SU-DHL-6 (cell line): ENCODE measurements at regions not wholly inside any gene's neighbourhood (a gene's known extent, or its start where the extent isn't known, plus 50 kb on each side); places are given as distances from the start of the nearest gene placed in this dataset.

Experiments
- H2AFZ ChIP-seq: fragments of 200-600 bp; sonication (generic); 2 replicates; pipeline ENCODE4 v1.6.1; 2014; ENCODE audit warnings: low read depth, mild to moderate bottlenecking, moderate library complexity, mixed read lengths, antibody characterized with exemption, low read length; ENCODE audit not compliant: severe bottlenecking
- H3F3A ChIP-seq: fragments of 200-600 bp; shearing (Covaris generic); 2 replicates; pipeline ENCODE4 v1.6.0; 2016; ENCODE audit warnings: antibody characterized with exemption, mild to moderate bottlenecking; ENCODE audit not compliant: insufficient read depth
- H3K27ac ChIP-seq: fragments of 200-600 bp; sonication (generic); 2 replicates; pipeline ENCODE4 v1.5.1; 2016; ENCODE audit warnings: low read depth, mild to moderate bottlenecking, low read length, moderate library complexity, mixed read lengths
- H3K27me3 ChIP-seq: fragments of 200-600 bp; sonication (generic), shearing (Covaris generic); 2 replicates; pipeline ENCODE4 v1.6.0; 2014; ENCODE audit warnings: mild to moderate bottlenecking, low read length
- H3K36me3 ChIP-seq: fragments of 200-600 bp; sonication (generic); 2 replicates; pipeline ENCODE4 v1.6.1; 2014; ENCODE audit warnings: mild to moderate bottlenecking, low read length, mixed read lengths
- H3K4me2 ChIP-seq: fragments of 300-600, 200-600 bp; shearing (Covaris generic), sonication (generic); 2 replicates; pipeline ENCODE4 v1.6.0; 2014; ENCODE audit warnings: low read length, low read depth, mild to moderate bottlenecking; ENCODE audit not compliant: poor library complexity, severe bottlenecking
- H3K4me3 ChIP-seq: fragments of 200-600 bp; sonication (generic); 2 replicates; pipeline ENCODE4 v1.5.1; 2014; ENCODE audit warnings: antibody characterized with exemption, low read length, mild to moderate bottlenecking, mixed read lengths; ENCODE audit not compliant: insufficient read depth, poor library complexity, severe bottlenecking
- H3K79me2 ChIP-seq: fragments of 200-600 bp; sonication (generic); 2 replicates; pipeline ENCODE4 v1.6.1; 2014; ENCODE audit warnings: mild to moderate bottlenecking, low read length, moderate library complexity; ENCODE audit not compliant: insufficient read depth
- H3K9ac ChIP-seq: fragments of 200-600 bp; sonication (generic); 2 replicates; pipeline ENCODE4 v1.7.0; 2014; ENCODE audit warnings: mild to moderate bottlenecking, low read length
- H3K9me2 ChIP-seq: fragments of 200-600 bp; sonication (generic); replicated peaks from 2 replicates; pipeline ENCODE4 v1.6.1; 2014; ENCODE audit warnings: low read length; ENCODE audit not compliant: insufficient read depth
- H3K9me3 ChIP-seq: fragments of 200-600 bp; sonication (generic); 2 replicates; pipeline ENCODE4 v1.6.1; 2014; ENCODE audit warnings: low read length, mixed read lengths; ENCODE audit not compliant: insufficient read depth
- H4K20me1 ChIP-seq: fragments of 200-600 bp; sonication (generic); 2 replicates; pipeline ENCODE4 v1.6.1; 2014; ENCODE audit warnings: low read depth, mild to moderate bottlenecking, antibody characterized with exemption, low read length, moderate library complexity, mixed read lengths
- EZH2phosphoT487 ChIP-seq: fragments of 200-600 bp; sonication (generic), shearing (Covaris generic); conservative IDR thresholded peaks from 2 replicates; pipeline ENCODE4 v1.6.1; 2018; ENCODE audit warnings: mild to moderate bottlenecking, antibody characterized with exemption, low read length, moderate library complexity, mixed read lengths
- TF ChIP-seq, protein P1 (sequence below): fragments of 200-600 bp; sonication (generic); IDR thresholded peaks from one replicate; pipeline ENCODE4 v1.5.1; 2017; ENCODE audit warnings: antibody characterized with exemption, mild to moderate bottlenecking, low read length, moderate library complexity; ENCODE audit not compliant: insufficient read depth, poor library complexity, severe bottlenecking

DNA sequence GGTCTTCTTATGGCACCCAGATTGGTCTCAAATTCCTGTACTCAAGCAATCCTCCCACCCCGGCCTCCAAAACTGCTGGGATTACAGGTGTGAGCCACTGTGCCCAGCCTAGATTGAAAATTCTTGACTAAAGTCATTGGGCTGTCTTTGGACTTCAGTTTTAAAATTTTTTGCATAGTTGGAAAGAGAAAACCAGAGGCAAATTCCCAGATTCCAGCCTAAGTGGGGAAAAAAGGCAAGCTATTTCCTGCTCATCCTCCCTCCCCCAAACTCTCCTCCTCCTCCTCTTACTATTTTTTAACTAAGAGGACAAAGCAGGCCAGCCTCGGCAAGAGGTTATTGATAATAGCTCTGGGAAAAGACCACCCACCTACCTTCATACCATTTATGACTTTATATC is 78.6 kb upstream of the CLMP start:
- Histone ChIP-seq H2AFZ (no peak overlapping the region), H3K4me3 (no peak overlapping the region), H3K9me3 (no peaks in the 10 kb centered on the region), H3K9me2 (no peaks in the 10 kb centered on the region), H3F3A (no peaks in the 10 kb centered on the region), H3K36me3 (no peaks in the 10 kb centered on the region), H3K4me2 (no peak overlapping the region), H4K20me1 (no peaks in the 10 kb centered on the region), H3K79me2 (no peaks in the 10 kb centered on the region), H3K9ac (no peak overlapping the region), H3K27ac (no peak overlapping the region), H3K27me3 (no peaks in the 10 kb centered on the region; the same call in 1 of the 2 replicates)
- TF ChIP-seq, protein P1, sequence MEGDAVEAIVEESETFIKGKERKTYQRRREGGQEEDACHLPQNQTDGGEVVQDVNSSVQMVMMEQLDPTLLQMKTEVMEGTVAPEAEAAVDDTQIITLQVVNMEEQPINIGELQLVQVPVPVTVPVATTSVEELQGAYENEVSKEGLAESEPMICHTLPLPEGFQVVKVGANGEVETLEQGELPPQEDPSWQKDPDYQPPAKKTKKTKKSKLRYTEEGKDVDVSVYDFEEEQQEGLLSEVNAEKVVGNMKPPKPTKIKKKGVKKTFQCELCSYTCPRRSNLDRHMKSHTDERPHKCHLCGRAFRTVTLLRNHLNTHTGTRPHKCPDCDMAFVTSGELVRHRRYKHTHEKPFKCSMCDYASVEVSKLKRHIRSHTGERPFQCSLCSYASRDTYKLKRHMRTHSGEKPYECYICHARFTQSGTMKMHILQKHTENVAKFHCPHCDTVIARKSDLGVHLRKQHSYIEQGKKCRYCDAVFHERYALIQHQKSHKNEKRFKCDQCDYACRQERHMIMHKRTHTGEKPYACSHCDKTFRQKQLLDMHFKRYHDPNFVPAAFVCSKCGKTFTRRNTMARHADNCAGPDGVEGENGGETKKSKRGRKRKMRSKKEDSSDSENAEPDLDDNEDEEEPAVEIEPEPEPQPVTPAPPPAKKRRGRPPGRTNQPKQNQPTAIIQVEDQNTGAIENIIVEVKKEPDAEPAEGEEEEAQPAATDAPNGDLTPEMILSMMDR, result no peak
- TF ChIP-seq EZH2phosphoT487, result no peak

DNA sequence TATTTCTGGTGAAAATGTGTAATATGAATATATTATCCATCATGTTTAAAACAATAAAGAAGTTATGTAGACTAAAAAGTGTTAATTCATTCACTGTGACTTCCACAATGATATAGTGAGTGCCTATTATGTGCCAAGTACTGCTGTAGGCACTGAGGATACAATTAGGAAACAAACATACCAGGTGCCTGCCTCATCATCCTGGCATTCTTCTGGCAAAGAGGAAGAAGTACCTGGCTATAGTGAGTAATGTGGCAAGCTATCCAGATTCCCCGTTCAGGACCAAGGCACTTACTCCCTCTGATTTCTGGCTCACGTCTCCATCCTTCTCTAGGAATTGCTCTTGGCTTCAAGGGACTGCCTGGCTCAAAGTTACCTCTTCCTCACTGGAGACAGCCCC is 77.5 kb upstream of the CLMP start:
- Histone ChIP-seq H3K36me3 (no peaks in the 10 kb centered on the region), H2AFZ (no peak overlapping the region), H3K79me2 (no peaks in the 10 kb centered on the region), H3K27ac (no peak overlapping the region), H3F3A (no peaks in the 10 kb centered on the region), H3K9me2 (no peaks in the 10 kb centered on the region), H3K9me3 (no peaks in the 10 kb centered on the region), H4K20me1 (no peaks in the 10 kb centered on the region), H3K9ac (no peak overlapping the region), H3K4me2 (no peak overlapping the region), H3K4me3 (no peak overlapping the region), H3K27me3 (no peaks in the 10 kb centered on the region; the same call in 1 of the 2 replicates)
- TF ChIP-seq EZH2phosphoT487, result no peak
- TF ChIP-seq, protein P1, result no peak

DNA sequence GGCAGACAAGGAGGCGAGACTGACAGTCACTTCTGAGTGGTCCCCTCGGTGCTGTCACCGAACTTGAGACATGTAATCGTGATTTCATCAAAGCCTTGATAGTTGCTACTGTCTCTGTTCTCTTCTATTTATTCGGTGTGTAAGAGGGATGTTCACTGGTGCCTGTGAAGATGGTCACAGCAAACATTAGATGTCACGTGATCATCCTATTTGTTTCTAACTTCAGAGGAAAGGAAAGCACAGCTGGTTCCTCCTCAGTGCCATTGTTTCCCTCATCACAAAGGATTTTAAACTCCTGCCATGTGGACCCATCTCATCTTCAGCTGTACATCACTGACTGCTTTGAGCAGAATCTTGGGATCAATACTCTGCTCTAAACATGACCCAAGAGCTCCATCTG is 73.1 kb upstream of the CLMP start:
- Histone ChIP-seq H3K79me2 (no peaks in the 10 kb centered on the region), H3K9me2 (no peaks in the 10 kb centered on the region), H3K27ac (no peak overlapping the region), H2AFZ (no peak overlapping the region), H3F3A (no peaks in the 10 kb centered on the region), H4K20me1 (no peaks in the 10 kb centered on the region), H3K9ac (no peak overlapping the region), H3K4me3 (no peak overlapping the region), H3K4me2 (no peak overlapping the region), H3K27me3 (no peaks in the 10 kb centered on the region; the same call in 1 of the 2 replicates), H3K36me3 (no peaks in the 10 kb centered on the region), H3K9me3 (no peaks in the 10 kb centered on the region)
- no peak for TF ChIP-seq EZH2phosphoT487
- TF ChIP-seq, protein P1, result no peak
